Skeletal muscle cell (primary cell): ENCODE measurements at regions not wholly inside any gene's neighbourhood (a gene's known extent, or its start where the extent isn't known, plus 50 kb on each side); places are given as distances from the start of the nearest gene placed in this dataset.

Experiments used
- DNase-seq: peaks from one replicate; pipeline ENCODE4 v3.0.0-alpha.2; 2010; ENCODE audit warnings: low read depth
- H3K4me3 ChIP-seq: 2 replicates; pipeline ENCODE4 v1.5.1; 2011; ENCODE audit warnings: low read depth, mild to moderate bottlenecking, control low read depth, low read length, moderate library complexity

- no peak overlapping the region for H3K4me3 ChIP-seq
- no peak for DNase-seq
Measured at GRCh38 chr3:113094337-113095221, 103.8 kb downstream of the GTPBP8 start.

GRCh38 chr3:113096188-113096892, 105.6 kb downstream of the GTPBP8 start:
- no peak for DNase-seq
- no peak overlapping the region for H3K4me3 ChIP-seq

- no peak overlapping the region for H3K4me3 ChIP-seq
- DNase-seq, result peak; percentile 87
Measured at GRCh38 chr3:113097960-113098447, 107.2 kb downstream of the GTPBP8 start.

GRCh38 chr3:113100063-113100462, 109.3 kb downstream of the GTPBP8 start:
- H3K4me3 ChIP-seq, result no peak overlapping the region
- no peak for DNase-seq

GRCh38 chr3:113103588-113103987, 107.8 kb upstream of the BOC start:
- no peak for DNase-seq
- H3K4me3 ChIP-seq, result no peak overlapping the region

- DNase-seq, result no peak
- no peak overlapping the region for H3K4me3 ChIP-seq
Measured at GRCh38 chr3:113104357-113105092, 106.8 kb upstream of the BOC start.

GRCh38 chr3:113105093-113105449, 106.3 kb upstream of the BOC start:
- no peak overlapping the region for H3K4me3 ChIP-seq
- DNase-seq, result no peak

- DNase-seq, result no peak
- no peak overlapping the region for H3K4me3 ChIP-seq
Measured at GRCh38 chr3:113105966-113106660, 105.2 kb upstream of the BOC start.

GRCh38 chr3:113110267-113110666, 101.1 kb upstream of the BOC start:
- DNase-seq, result no peak
- no peak overlapping the region for H3K4me3 ChIP-seq

- no peak for DNase-seq
- no peak overlapping the region for H3K4me3 ChIP-seq
Measured at GRCh38 chr3:113111011-113111707, 100.2 kb upstream of the BOC start.

GRCh38 chr3:113113361-113113760, 98.0 kb upstream of the BOC start:
- no peak for DNase-seq
- H3K4me3 ChIP-seq, result no peak overlapping the region

- peak; percentile 80 for DNase-seq
- H3K4me3 ChIP-seq, result no peak overlapping the region
Measured at GRCh38 chr3:113117511-113118234, 93.7 kb upstream of the BOC start.

GRCh38 chr3:113118336-113118735, 93.0 kb upstream of the BOC start:
- no peak overlapping the region for H3K4me3 ChIP-seq
- no peak for DNase-seq

GRCh38 chr3:113124256-113124830, 87.0 kb upstream of the BOC start:
- H3K4me3 ChIP-seq, result no peak overlapping the region
- no peak for DNase-seq

- no peak overlapping the region for H3K4me3 ChIP-seq
- DNase-seq, result no peak
Measured at GRCh38 chr3:113125951-113126350, 85.4 kb upstream of the BOC start.

GRCh38 chr3:113128386-113129015, 82.9 kb upstream of the BOC start:
- no peak overlapping the region for H3K4me3 ChIP-seq
- no peak for DNase-seq

GRCh38 chr3:113129168-113129567, 82.2 kb upstream of the BOC start:
- no peak for DNase-seq
- H3K4me3 ChIP-seq, result no peak overlapping the region
